PFSK-1 (cell line): ENCODE measurements at regions not wholly inside any gene's neighbourhood (a gene's known extent, or its start where the extent isn't known, plus 50 kb on each side); places are given as distances from the start of the nearest gene placed in this dataset.

Experiments used
- FOXP2 ChIP-seq: optimal IDR thresholded peaks from 2 replicates; pipeline ENCODE3; 2011; ENCODE audit warnings: borderline replicate concordance, control low read depth, inconsistent platforms; ENCODE audit not compliant: insufficient read depth; ENCODE audit errors: extremely low read length, extremely low read depth
- POLR2AphosphoS5 ChIP-seq: IDR thresholded peaks from 2 replicates; pipeline ENCODE4 v1.6.1; 2012; ENCODE audit warnings: low read depth, mild to moderate bottlenecking, control low read depth, low read length, moderate library complexity
- SIN3A ChIP-seq: IDR thresholded peaks from 2 replicates; pipeline ENCODE4 v1.6.1; 2012; ENCODE audit warnings: mild to moderate bottlenecking, low read length, moderate library complexity, borderline replicate concordance; ENCODE audit not compliant: insufficient read depth
- TAF1 ChIP-seq: IDR thresholded peaks from 2 replicates; pipeline ENCODE4 v1.6.1; 2012; ENCODE audit warnings: low read length, control low read depth, borderline replicate concordance; ENCODE audit not compliant: insufficient read depth
- TF ChIP-seq, protein P1 (sequence below), 2 experiments: IDR thresholded peaks; 2 replicates each; pipeline versions ENCODE4 v1.6.1 to v1.8.0; 2011 to 2012; ENCODE audit warnings: low read depth in 2 of 2, low read length in 2 of 2, control low read depth in 1 of 2, inconsistent platforms in 1 of 2, mild to moderate bottlenecking in 1 of 2, moderate library complexity in 1 of 2; ENCODE audit not compliant: insufficient read depth in 1 of 2

DNA sequence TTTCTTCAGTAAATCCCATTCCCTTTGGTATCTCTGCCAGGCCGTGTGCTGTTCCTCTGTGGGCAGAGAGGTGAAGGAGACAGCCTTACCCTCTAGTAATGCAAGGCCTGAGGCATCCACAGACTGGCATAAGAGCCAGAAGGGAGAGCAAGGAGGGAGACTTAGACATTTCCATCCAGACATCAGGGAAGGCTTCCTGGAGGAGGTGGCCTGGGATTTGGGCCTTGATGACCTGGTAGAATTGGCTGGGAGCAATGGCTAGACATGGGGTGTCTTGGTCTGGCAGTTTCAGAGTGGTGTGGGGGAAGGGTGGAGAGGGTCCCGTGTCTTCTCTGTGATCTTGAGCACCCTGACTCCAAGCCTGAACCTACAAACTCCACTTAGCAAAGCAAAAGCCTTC lies 81.8 kb downstream of the RHOB start:
- TF ChIP-seq SIN3A (no peak), POLR2AphosphoS5 (no peak), TAF1 (no peak), FOXP2 (no peak)
- TF ChIP-seq, protein P1, sequence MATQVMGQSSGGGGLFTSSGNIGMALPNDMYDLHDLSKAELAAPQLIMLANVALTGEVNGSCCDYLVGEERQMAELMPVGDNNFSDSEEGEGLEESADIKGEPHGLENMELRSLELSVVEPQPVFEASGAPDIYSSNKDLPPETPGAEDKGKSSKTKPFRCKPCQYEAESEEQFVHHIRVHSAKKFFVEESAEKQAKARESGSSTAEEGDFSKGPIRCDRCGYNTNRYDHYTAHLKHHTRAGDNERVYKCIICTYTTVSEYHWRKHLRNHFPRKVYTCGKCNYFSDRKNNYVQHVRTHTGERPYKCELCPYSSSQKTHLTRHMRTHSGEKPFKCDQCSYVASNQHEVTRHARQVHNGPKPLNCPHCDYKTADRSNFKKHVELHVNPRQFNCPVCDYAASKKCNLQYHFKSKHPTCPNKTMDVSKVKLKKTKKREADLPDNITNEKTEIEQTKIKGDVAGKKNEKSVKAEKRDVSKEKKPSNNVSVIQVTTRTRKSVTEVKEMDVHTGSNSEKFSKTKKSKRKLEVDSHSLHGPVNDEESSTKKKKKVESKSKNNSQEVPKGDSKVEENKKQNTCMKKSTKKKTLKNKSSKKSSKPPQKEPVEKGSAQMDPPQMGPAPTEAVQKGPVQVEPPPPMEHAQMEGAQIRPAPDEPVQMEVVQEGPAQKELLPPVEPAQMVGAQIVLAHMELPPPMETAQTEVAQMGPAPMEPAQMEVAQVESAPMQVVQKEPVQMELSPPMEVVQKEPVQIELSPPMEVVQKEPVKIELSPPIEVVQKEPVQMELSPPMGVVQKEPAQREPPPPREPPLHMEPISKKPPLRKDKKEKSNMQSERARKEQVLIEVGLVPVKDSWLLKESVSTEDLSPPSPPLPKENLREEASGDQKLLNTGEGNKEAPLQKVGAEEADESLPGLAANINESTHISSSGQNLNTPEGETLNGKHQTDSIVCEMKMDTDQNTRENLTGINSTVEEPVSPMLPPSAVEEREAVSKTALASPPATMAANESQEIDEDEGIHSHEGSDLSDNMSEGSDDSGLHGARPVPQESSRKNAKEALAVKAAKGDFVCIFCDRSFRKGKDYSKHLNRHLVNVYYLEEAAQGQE (IDR thresholded peaks at IDR 0.05; ENCODE audit: insufficient read depth in 1 of 2, low read depth in 2 of 2, low read length in 2 of 2) = no peak
